SW480 (cell line): ENCODE measurements at regions not wholly inside any gene's neighbourhood (a gene's known extent, or its start where the extent isn't known, plus 50 kb on each side); places are given as distances from the start of the nearest gene placed in this dataset.
"Not testable (repeated sequence)": the region's sequence is repeated elsewhere in the genome, so short reads cannot be mapped to it uniquely, and the experiment has no call there.

Experiments used
- DNase-seq: peaks from one replicate; pipeline ENCODE4 v3.0.0-alpha.2; 2016; ENCODE audit warnings: low spot score

DNA sequence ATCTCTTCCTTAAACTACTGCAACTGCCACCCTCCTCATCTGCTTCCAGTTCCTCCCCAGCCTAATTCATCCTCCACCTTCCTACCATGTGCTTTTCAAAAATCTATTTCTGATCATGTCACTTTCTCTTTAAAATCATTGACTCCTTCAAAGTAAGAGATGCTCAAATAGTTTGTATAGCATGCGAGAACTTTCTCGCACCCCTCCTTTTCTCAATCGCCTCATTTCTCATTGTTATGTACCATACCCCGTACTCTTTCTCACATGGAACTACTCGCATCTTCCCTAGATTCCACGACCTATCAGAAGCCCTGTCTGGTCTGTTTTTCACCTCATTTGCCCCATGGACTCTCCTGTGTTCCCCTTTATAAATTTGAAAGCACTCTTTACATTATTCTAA, 238.2 kb downstream of the NRIP1 start:
- no peak for DNase-seq

DNA sequence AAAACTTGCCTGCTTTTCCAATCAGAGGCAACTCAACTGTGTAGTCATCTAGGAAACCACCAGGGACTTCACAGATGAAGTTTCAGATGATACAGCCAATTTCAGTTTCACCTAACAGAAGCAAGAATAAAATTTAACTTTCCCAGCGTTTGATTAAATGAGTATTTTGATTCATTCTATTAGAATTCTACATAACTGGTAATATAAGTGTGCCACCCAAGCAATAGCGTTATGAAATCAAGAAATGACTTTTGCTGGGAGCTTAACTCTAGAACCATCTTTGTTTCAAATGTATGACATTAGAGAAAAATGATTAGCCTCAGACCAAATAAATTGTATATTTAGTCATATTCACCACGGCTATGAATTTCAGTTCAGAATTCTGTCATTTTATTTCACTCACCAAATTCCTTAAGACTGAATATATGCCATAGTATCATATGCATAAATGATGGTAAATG, 239.3 kb downstream of the NRIP1 start:
- no peak for DNase-seq

DNA sequence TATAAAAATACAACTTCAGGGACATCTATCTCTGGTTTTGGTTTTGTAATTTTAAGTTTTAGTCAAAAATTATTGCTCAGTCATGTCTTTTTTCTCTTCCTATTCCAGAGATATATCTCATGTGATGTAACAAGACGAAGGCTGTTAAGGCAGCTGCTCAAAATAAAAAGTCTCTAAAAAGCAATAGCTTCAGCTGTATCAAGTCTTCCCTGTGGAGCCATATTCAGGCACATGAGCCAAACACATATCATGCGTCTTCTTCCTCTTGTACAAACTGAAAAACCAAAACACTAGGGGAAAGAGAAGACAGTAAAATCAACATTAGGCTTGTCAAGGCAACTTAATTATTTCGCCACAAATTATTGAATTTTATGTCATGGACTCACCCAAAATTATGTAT, 240.7 kb downstream of the NRIP1 start:
- DNase-seq: no peak

DNA sequence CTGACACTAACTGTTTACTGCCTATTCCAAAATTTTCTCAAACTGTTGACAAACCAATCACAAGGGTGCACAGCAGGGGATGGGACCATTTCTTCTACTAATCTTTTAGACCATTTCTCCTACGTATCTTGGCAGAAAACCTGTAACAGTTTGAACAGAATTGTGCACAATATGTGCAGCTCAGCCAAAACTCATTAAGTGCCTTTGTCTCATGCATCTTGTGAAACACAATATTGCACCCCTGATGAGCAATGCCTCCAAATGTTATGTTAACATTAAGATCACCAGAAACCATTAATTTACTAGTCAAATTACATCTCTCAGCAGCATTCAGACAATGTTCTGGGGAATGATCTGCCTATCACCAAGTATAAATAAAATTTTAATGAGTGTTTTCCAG, 247.5 kb downstream of the NRIP1 start:
- DNase-seq: no peak

DNA sequence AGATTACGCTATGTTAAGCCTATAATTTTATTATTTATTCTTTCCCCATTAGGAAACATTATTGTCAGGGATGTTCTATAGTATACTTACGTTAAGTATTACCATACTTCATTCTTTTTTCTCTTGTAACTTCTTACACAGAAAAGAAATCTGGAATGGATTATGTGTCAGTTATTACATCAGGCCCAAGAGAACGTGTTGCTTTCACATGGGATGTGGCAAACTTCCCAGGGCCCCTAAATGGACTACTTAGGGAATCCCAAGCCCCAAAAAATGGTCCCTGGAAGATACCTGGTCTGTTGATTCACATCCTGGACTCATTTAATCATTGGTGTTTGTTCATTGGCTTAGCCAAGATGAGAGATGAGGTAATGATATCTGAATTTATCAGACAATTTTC, 249.8 kb downstream of the NRIP1 start:
- no peak for DNase-seq

DNA sequence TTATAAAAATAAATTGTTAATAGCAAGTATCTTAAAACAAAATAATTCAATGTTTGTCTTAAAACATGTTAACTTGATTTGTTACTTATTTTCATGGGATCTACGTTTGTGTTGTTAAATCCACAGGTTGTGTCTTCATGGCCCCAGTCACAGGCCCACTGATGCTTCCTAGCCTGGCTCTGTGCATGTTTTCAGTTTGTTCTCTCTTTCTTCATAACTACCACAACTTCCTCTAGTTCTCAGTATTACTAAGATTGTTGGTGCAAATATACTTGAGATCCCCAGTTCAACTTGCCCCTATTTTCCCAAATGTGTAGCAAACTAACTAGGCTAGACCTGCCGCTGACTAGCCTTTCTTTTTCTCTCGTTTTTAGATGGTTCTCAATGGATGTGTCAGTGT, 250.5 kb downstream of the NRIP1 start:
- no peak for DNase-seq

DNA sequence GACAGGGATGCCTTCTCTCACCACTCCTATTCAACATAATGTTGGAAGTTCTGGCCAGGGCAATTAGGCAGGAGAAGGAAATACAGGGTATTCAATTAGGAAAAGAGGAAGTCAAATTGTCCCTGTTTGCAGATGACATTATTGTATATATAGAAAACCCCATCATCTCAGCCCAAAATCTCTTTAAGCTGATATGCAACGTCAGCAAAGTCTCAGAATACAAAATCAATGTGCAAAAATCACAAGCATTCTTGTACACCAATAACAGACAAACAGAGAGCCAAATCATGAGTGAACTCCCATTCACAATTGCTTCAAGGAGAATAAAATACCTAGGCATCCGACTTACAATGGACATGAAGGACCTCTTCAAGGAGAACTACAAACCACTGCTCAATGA, 258.1 kb upstream of the SAMSN1 start:
- DNase-seq: not testable (repeated sequence)

DNA sequence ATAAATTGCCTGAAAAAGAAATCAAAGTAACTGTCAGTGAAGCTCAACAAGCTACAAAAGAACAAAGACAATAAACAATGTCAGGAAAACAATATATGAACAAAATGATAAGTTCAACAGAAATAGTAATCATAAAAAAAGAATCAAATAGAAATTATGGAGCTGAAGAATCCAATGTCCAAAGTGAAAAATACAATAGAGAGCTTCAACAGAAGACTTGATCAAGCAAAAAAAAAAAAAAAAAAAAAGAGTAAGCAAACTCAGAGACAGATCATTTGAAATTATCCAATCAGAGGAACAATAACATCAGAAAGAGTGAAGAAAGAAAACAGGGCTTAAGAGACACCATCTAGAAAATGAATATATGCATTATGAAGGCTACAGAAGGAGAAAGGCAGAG, 251.4 kb upstream of the SAMSN1 start:
- DNase-seq: no peak

DNA sequence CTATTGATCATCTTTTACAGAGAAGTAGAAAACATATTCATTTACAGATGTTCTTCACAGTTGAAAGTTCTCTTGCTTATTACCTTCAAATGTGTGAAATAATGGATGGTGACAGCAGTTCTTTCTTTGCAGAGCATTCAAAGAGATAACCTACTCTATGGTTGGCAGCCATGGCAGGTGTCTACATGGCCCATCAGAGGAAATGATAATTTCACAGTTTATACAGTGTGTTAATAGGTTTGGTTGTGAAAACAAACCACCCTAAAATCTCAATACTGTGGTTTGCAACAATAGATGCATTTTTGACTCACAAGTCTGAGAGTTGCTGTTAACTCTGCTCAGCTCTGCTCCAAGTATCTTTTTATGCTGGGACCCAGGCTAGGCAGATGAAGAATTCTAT, 241.2 kb upstream of the SAMSN1 start:
- DNase-seq: no peak

DNA sequence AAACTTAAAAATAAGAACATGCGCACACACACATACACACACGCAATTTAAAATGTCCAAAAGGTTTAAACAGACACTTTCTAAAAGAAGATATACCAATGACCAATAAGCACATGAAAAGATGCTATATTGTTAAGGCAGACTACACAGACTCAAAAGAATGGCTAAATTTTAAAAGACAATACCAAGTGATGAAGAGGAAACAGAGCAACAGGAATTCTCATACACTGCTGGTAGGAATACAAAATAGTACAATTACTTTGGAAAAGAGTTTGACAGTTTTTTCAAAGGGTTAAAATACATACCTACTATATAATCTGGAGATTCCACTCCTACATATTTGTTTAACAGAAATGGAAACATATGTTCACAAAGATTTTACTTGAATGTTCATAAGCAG, 239.6 kb upstream of the SAMSN1 start:
- no peak for DNase-seq

DNA sequence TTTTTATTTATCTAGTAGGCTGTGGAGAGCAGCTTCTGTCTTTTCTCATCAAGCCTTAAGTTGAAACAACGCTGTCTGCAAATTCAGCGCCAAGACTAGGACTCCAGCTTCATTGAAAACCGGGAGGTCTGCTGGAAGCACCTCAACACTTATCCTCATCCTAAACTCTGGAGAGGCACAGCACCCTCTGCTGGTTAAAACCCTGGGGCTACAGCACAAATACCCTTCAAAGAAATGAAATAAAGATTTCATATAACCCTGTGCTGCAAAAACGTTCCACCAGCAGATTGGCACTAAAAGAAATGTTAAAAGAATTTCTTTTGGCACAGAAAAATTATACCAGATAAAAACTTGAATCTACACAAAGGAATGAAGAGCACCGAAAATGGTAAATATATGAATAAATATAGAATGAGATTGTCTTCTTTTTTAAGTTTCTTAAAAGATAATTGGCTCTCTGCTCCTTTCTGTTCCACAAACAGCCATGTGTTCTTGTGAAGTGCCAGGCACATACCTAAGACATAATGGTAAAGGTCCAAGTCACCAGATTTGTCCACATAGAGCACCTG, 227.7 kb upstream of the SAMSN1 start:
- DNase-seq: peak; percentile 26

DNA sequence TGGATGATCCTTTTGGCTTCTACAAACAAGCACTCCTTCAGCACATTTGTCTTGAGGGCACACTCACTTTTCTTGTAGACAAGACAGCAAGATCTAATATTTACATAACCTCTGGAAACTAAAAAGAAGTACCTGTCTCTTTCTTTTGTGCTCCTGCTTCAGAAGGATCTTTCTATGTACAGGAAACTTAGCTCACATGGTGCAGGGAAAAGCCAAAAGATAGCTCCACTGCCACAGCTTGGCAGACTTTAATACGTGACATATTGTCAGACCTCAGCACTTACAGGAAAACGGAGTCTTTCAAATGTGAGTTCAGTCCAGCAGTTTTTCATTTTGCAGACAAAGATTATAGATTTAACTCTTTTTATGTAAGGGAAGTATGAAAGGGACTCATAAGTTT, 225.5 kb upstream of the SAMSN1 start:
- no peak for DNase-seq

DNA sequence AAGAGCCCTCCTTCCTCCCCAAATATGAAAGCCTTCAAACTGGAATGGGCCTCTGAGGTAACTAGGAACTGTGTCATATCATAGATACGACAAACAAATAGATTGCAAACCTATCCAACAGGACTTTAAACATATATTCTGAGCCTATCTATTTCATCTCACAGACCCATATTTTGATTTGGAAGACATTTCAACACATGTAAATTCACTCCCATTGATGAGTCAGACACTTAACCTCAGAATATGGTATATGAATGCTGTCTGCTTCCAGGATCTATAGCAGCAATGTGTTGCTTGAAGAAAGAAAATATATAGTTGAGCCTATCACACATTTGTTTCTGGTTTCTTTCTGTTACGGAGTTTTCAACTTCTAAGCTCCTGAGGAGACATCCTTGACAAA, 221.9 kb upstream of the SAMSN1 start:
- DNase-seq: no peak

DNA sequence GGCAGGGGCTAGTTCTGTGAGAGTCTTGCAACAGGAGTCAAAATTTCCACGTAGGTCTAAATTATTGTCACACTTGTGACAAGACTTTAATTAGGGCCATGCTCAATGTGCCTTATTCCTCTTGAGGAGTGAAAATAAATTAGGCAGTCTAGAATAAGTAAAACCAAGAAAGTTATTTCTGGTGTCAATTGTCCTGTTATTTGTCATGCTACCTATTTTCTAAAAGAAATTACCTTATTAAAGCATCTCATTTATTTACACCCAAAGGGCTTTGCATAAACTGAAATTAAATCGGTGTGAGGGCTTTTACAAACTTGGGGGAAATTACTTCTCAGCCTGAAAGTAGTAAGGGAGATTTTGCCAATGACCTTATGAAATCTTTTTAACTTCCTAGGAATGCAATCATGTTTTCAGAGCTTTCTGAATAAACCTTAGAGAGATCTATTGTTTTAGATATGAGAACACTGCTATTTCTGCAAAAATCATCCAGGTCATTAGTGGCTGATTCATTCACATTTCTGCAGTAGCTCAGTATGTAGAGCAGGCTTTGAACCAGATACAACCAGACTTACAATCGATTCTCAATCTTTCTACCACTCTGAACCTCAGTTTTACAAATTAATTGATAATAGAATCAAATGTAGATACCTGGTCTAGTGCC, 221.2 kb upstream of the SAMSN1 start:
- DNase-seq: no peak

DNA sequence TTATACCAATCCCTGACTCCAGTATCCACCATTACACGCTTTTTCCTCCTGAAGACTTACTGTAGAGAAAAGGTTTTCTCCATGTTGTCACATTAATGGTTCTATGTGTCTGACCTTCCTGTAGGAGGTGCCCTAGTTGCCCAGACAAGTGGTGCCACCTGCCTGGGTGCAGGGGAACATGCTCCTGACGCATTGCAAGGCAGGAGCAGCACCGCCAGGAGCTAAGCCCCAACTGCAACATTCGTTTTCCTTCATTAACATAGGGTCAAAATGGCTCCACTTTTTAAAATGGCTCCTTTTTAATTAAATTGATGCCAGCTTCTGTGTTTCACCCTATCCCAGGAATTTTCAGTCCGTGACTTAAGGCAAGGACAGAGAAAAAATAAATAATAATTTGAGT, 220.1 kb upstream of the SAMSN1 start:
- no peak for DNase-seq

DNA sequence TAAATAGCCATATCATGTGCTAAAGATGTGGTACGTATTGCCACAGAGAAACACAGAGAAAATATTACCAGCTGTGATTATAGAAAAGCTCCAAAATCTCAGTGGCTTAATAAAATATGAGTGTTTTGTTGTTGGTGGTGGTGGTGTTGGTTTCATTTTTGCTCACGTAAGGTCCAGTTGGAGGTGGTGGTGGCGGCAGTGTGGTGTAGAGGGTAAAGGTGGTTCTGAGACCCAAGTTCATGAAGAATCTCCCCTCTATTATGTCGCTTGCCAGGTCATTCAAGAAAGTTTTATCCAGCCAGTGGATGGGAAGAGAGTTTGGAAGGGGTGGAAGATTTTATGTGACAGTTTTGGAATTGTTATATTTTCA, 217.6 kb upstream of the SAMSN1 start:
- no peak for DNase-seq

DNA sequence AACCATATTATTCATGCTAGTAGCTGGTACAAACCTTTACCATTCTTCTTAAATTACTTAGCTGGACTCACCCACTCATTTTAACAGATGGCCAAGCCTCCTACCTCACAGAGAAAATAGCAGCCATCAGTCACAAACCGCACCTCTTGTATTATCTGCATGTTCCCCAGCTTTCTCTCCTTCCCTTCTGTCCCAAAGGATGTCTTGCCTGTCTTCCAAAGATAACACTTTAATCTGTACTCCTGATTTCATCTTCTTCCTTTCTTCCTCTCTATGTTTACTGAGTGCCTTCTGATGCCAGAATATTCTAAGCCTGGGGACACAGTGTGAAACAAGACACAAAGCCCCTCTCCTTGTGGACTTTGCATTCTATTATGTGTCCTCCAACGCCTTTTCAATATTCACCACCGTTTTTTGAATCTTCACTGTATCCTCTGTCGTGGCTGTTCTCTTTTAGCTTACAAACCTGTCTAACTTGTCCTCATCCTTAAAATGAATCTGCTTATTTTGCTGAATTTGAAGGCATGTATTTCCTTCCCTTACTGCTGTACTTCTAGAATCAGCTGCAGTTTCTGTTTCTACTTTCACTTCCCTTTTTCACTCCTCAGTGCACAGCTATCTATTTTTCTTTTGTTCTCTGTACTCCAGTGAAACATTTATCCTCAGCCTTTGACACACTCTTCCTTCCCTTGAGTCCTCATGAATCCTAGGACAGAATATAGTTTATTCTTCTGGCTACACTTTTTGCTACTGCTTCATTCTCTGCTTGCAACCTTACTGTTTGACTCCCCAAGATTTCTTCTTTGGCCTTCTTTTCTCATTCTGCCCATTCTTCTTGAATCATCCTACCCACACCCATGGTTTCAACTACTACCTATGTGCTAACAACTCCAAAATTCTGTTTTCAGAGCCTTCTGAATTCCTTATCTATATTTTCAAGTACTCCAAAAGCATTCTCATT, 216.9 kb upstream of the SAMSN1 start:
- no peak for DNase-seq

DNA sequence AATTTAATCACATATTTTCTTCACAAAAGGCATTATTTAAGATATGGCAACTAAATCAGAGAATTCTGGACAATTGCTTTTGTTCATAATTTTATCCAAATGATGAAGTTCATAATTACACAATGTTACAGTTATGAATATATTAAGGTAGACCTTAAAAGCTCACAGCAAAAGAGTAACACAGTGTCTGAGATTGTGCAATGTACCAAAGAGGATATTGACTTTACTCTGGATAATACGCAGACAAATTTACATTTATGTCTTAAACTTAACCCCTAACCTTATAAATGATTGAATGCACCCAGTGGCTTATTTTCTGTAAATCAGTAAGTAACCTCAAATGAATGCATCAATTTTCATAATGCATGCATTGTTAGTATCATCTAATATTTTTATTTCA, 216.2 kb upstream of the SAMSN1 start:
- DNase-seq: no peak

DNA sequence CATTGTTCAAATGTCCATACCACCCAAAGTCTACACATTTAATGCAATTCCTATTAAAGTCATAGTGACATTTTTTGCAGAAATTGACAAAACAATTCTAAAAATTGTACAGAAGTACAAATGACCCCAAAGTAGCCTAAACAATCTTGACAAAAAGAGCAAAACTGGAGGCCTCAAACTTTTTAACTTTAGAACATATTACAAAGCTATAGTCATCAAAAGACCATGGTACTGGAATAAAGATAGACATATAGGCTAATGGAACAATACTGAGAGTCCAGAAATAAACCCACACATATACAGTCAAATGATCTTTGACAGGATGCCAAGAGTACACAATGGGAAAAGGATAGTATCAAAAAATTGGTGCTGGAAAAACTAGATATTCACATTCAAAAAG, 213.2 kb upstream of the SAMSN1 start:
- no peak for DNase-seq

DNA sequence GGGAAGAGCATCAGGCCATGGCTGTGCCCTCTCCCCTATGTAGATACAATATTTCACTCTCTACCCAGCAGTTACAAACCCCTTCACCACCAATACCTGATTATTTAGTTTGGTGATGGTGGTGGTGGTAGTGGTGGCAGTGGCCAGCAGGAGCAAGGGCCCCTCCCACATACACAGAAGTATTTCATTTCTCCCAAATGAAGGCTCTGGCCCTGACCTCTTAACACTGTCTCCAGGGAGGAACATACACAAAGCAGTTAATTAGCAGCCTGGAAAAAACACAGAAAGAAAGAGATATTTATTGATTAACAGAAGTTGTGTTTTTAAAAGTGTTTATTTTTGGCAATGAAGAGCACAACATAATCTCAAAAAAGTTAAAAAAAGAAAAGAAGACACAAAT, 212.7 kb upstream of the SAMSN1 start:
- DNase-seq: no peak

DNA sequence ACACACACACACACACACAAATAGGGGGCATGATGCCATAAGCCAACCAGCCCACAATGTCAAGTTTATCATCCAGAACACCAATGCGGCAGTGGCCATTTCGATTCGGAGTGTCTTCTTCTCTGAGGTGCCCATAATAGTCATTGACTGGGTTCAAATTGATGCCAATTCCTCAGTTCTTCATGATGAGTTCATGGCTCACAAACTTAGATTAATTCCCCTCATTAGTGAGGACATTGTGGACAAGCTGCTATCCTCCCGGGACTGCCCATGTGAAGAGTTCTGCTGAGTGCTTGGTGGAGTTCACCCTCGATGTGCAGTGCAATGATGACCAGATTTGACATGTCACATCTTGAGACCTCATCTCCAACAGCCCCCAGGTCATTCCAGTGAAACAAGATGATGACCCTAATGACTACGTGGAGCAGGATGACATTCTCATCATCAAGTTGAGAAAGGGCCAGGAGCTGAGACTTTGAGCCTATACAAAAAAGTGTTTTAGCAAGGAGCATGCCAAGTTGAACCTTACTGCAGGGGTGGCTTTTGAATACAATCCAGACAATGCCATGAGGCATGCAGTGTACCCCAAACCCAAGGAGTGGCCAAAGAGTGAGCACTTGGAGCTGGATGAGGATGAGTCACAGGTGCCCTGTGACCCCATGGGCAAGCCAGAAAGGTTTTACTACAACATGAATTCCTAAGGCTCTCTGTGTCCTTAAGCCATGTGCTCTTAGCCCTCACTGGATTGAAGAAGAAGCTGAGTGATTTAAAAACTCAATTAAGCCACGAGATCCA, 211.6 kb upstream of the SAMSN1 start:
- no peak for DNase-seq

DNA sequence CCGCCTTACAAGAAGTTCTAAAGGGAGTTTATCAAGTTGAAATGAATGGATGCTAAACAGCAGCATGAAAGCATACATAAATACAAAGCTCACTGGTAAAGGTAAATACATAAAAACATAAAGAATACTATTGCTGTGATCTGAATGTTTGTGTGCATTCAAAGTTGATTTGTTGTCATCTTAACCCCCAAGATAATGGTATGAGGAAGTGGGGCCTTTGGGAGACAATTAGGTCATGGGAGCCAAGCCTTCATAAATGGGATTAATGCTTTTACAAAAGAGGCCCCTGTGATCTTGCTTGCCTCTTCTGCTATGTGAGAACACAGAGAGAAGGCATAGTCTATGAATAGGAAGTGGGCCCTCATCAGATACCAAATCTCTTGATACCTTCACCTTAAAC, 209.0 kb upstream of the SAMSN1 start:
- no peak for DNase-seq
